HG03095 (cell line): ENCODE measurements at regions not wholly inside any gene's neighbourhood (a gene's known extent, or its start where the extent isn't known, plus 50 kb on each side); places are given as distances from the start of the nearest gene placed in this dataset.

Experiments
- ATAC-seq: cut with Tn5 transposase; IDR thresholded peaks from one replicate; pipeline ENCODE4 v1.9.1; 2021; ENCODE audit warnings: moderate library complexity; ENCODE audit not compliant: unreplicated experiment

DNA sequence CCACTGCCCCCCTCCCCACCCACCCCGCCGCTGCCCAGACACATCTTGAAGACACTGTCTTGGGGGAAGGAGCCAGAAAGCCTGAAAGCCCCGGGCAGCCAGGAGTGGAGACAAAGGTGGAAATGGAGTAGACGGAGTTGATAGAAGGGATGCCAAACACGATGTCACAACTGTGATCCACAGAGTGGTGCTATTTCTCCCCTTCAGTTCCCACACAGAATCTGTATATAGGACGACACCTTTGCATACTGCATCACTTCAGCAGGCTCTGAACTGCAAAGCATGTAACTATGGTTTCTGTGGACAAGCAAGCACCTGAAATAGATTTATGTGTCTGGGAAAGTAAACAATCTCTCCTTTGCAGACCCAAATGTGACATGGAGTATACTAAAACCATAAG is 56.4 kb upstream of the F13A1 start:
- ATAC-seq, result no peak

GRCh38 chr6:6377621-6378020 is 57.2 kb upstream of the F13A1 start:
- ATAC-seq, result no peak

GRCh38 chr6:6379573-6379972 is 59.1 kb upstream of the F13A1 start:
- ATAC-seq, result no peak

DNA sequence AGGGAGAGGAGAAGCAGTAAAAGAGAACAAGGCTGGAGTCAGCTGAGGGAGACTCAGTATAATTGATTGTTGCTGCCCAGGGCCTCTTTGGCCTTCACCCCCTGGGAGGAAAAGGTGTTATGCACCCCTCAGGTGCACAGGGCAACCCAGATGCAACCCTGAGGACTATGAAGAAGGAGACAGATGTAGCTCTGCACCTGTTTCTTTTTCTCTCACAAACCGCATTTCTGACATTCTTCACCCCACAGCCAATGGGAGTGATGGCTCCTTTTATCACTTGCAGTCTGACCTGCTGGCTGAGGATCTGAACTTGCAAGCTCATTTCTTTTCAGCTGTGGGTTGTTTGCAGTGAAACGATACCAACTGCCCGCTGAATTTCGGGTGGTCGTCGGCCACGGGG is 64.1 kb upstream of the F13A1 start:
- ATAC-seq, result no peak

GRCh38 chr6:6386010-6386409 is 65.5 kb upstream of the F13A1 start:
- ATAC-seq, result no peak

GRCh38 chr6:6390849-6391602 is 70.6 kb upstream of the F13A1 start:
- ATAC-seq, result peak; percentile 77

- ATAC-seq, result peak; percentile 55
Observed at GRCh38 chr6:6392214-6393068, 72.0 kb upstream of the F13A1 start.

DNA sequence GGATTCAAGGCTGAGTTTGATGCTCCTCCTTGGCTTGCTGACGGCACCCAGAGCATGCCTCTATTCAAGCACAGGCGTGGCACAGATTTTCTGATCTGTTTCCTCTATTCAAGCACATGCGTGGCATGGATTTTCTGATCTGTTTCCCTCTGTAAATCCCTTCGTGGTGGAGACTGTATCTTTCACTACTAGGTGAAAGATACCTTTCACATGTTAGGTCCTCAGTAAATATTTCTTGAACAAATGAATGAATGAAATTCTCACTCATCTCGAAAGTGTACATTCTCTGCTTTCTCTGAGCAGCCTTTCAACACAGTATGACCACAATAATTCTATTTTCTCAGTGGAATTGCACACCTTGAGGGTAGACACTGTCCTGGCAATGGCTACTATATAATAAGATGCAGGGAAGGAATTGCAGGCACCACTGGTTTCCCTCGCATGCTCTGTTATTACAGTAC is 72.6 kb upstream of the F13A1 start:
- ATAC-seq, result no peak

GRCh38 chr6:6395581-6396197 is 75.2 kb upstream of the F13A1 start:
- no peak for ATAC-seq

DNA sequence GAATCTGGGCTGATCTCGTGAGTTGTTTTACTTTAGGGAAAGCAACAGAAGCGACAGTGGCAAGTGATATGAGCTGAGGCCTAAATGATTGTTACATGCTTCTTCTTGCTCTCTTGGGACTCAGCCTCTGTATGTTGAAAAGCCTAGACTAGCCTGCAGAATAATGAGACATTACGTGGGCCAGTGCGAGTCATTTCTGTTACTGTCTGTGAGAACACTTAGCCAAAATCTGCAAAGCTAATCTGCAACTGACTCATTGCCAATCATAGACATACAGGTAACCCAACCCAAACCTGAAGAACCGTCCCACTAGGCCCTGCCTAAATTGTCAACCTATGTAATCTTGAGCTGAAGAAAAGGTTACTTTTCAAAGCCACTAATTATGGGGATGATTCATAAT is 77.4 kb upstream of the F13A1 start:
- ATAC-seq, result no peak

GRCh38 chr6:6399568-6399967 is 79.1 kb upstream of the F13A1 start:
- ATAC-seq, result no peak

DNA sequence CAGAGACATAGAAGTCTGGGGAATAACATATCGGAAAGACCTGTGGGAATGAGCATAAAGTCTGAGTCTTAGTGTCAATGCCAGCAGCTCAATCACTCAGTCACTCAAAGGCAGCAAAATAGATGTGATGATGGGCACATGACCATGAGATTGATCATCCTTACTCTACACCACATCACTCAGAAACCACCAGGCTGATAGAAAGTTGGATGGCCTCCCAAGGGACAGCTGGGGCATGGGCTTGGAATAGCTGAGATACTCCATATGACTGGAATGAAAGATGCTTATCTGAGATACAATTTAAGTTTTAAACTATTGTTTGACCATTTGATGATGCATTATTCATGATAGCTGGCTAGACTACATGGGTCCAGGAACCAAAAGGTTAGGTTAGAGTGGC is 80.9 kb upstream of the F13A1 start:
- no peak for ATAC-seq

DNA sequence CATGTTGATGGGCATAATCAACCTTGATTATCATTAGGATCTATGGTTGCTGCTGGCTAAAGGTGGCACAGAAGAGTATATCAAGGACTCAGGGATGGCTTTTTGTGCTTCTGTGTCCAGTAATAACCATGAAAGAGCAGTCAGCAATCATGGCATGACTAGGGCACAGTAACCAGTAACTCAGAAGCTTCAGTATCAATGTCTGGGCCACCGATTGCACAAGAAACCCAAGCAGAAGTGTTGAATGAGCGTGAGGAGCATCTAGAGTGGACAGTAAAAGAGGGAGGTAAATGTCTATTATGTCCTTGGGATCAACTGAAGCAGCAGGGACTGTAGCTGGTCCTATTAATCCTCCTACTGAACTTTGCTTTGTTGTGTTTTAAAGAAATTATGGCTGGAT is 81.5 kb upstream of the F13A1 start:
- ATAC-seq, result no peak

DNA sequence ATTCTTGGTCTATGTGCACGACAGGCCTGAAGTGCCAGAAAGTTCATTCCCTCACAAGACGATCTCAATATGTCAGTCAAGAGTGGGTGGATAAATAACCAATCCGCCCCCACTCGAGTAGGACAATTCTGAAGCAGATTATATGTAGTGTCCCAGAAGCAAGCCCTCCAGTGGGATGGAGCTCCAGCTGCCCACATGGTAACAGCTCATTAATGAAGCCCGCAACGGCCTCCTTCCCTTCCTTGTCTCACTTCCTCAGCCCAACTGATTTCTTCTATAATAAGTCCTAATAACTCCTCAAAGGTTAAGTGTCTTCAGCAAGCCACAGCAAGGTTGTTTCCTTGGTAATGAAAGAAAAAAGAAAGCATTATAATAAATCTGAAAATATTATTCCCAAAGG is 82.1 kb upstream of the F13A1 start:
- no peak for ATAC-seq

- ATAC-seq, result no peak
Observed at GRCh38 chr6:6405031-6405430, 84.6 kb upstream of the F13A1 start.

- no peak for ATAC-seq
Observed at GRCh38 chr6:6405997-6406714, 85.7 kb upstream of the F13A1 start.

DNA sequence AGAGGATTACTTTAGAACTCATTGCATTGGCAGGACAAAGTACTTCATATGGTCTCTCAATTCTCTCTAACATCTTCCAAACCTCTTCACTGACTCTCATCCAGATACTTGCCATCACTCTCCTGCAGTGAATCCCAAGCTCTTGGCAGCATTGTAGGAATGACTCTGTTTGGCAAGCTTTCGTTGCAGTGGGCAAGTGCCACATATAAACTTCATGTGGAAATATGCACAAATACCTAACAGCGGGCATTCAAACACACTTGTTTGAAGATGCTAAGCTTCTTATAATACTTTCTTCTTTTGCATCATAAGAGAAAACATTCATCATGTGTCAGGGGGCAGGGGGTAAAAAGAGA is 86.2 kb upstream of the F13A1 start:
- ATAC-seq, result no peak

DNA sequence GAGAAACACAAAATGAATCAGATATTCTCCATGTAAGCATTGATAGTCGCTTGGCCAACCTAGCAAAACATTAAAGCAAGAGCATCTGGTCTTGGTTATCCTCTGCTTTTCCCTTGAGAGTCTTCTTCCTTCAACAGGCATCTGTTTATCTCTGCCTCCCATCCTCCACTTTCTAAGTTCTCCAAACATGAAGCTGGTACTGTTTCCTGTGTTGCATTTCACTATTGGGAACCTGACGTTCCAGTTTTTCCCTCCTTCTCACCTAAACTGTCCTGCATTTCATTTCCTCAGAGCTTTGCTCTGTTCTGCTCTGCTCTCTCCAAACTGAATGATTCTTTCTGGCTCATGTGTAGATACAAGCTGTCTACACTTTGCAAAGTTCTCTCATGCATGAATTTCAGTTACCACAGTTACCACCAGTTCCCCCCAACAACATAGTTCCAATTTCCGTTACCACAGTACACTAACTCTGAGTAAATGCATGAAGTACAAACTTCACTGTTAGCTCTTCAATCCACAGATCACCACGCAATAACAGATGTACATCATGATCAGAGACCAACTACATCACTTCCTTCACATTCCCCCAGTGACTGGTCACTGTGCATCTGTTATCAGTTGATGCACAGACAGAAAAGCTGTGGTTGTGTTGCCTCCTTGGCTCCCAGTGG is 86.7 kb upstream of the F13A1 start:
- peak; percentile 98 for ATAC-seq

DNA sequence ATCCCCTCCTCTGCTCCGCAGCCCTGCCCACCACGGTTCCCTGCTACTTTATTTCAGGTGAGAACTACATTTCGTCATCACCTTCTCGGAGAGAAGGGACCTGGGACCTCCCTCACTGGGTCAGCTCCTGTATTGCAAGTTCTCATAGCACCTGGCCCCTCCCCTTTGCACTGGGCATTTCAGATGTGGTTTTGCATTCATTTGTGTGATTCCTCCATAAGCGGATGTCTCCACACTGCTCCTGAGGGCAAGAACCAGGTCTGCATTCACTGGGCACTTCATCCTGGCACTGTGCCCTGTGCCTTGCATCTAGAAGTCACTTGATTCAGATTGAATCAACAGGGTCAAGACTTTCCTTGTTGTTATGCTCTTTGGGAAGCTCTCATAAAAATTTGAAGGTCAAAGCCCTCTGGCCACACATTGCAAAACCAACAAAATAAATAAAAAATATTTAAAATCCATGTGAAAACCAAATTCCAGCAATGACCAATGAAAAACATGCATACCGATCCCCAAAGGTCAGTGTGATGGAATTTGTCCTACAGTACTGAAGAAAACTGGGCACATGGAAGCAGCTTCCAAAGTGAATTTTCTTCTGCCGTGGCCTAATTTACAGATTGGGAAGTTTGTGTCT is 89.1 kb upstream of the F13A1 start:
- no peak for ATAC-seq

DNA sequence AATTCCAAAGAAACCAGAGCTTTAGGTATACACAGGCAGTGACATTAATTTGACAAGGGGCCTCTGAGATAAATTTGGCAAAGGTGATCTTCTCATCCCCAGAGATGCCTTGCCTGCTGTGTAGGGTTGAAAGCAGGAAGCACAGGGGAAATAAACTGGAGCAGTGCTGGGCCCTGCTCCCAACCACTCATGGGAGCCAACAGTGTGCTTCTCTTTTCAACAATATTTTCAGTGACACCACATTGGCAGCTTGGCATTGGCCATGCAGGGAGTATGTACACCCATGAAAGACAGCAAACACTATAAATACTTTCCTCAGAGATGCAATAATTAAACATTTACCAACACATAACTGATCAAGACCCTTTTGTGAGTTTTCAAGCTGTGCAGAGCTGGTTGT is 90.7 kb upstream of the F13A1 start:
- ATAC-seq, result no peak
